SK-N-SH (cell line): ENCODE measurements at regions not wholly inside any gene's neighbourhood (a gene's known extent, or its start where the extent isn't known, plus 50 kb on each side); places are given as distances from the start of the nearest gene placed in this dataset.

ENCODE experiments used
- CTCF ChIA-PET: fragments of 300-600, 350-600 bp; formaldehyde crosslinking; extraction: SDS; loops from one replicate; lab custom pipeline; 2021; lab: Yijun Ruan, JAX
- POLR2A ChIA-PET: fragments of 350-600 bp; sonication (Branson Sonifier 250); formaldehyde crosslinking; extraction: SDS; loops from one replicate; lab custom pipeline; 2020; ENCODE audit warnings: antibody characterized with exemption, inconsistent platforms; lab: Yijun Ruan, JAX
- DNase-seq: peaks from one replicate; pipeline ENCODE4 v3.0.0; 2012
- H2AFZ ChIP-seq: fragments of 200-600 bp; sonication (generic); 2 replicates; pipeline ENCODE4 v1.8.1; 2016; ENCODE audit warnings: antibody characterized with exemption, mild to moderate bottlenecking, low read depth
- H3F3A ChIP-seq: fragments of 200-600 bp; sonication (generic); replicated peaks from 2 replicates; pipeline ENCODE3; 2016; ENCODE audit warnings: antibody characterized with exemption, mild to moderate bottlenecking; ENCODE audit not compliant: insufficient read depth
- H3K27ac ChIP-seq, 2 experiments: fragments of 200-500 bp in 1 of 2; fragments of 200-600 bp in 1 of 2; sonication (Bioruptor generic) in 1 of 2; sonication (generic), shearing (Covaris generic) in 1 of 2; 2 replicates each; pipeline versions ENCODE4 v1.5.1 to v1.6.1; 2014 to 2016; ENCODE audit warnings: low read depth in 2 of 2, inconsistent platforms in 1 of 2, low read length in 1 of 2, mild to moderate bottlenecking in 1 of 2, mixed read lengths in 1 of 2
- H3K27me3 ChIP-seq: fragments of 200-600 bp; sonication (generic), shearing (Covaris generic); 2 replicates; pipeline ENCODE4 v1.6.1; 2016; ENCODE audit warnings: mixed run types; ENCODE audit not compliant: insufficient read depth
- H3K36me3 ChIP-seq, 2 experiments: fragments of 200-500 bp in 1 of 2; fragments of 200-600 bp in 1 of 2; sonication (Bioruptor generic) in 1 of 2; sonication (generic) in 1 of 2; replicated peaks in 1 of 2; 2 replicates each; pipeline versions ENCODE3 to v1.5.1; 2014 to 2016; ENCODE audit warnings: low read length in 1 of 2, mild to moderate bottlenecking in 1 of 2; ENCODE audit not compliant: insufficient read depth in 2 of 2, control insufficient read depth in 1 of 2
- H3K4me1 ChIP-seq, 2 experiments: fragments of 200-500 bp in 1 of 2; fragments of 200-600 bp in 1 of 2; sonication (Bioruptor generic) in 1 of 2; sonication (generic), shearing (Covaris generic) in 1 of 2; 2 replicates each; pipeline versions ENCODE4 v1.5.1 to v1.6.1; 2014 to 2016; ENCODE audit warnings: low read depth in 1 of 2, low read length in 1 of 2, mixed run types in 1 of 2; ENCODE audit not compliant: insufficient read depth in 2 of 2, control insufficient read depth in 1 of 2
- H3K4me2 ChIP-seq: fragments of 200-600 bp; sonication (generic), shearing (Covaris generic); 2 replicates; pipeline ENCODE4 v1.6.1; 2017; ENCODE audit warnings: mixed run types
- H3K4me3 ChIP-seq, 2 experiments: fragments of 200-500 bp in 1 of 2; fragments of 200-600 bp in 1 of 2; sonication (Bioruptor generic) in 1 of 2; sonication (generic), shearing (Covaris generic) in 1 of 2; 2 replicates each; pipeline versions ENCODE4 v1.5.1 to v1.8.1; 2014 to 2016; ENCODE audit warnings: low read depth in 2 of 2, inconsistent platforms in 1 of 2, low read length in 1 of 2, mild to moderate bottlenecking in 1 of 2, mixed read lengths in 1 of 2, moderate library complexity in 1 of 2
- H3K79me2 ChIP-seq: fragments of 200-600 bp; sonication (generic); 2 replicates; pipeline ENCODE4 v1.8.1; 2017; ENCODE audit warnings: mild to moderate bottlenecking; ENCODE audit not compliant: insufficient read depth
- H3K9ac ChIP-seq: fragments of 200-600 bp; sonication (generic); 2 replicates; pipeline ENCODE4 v1.6.1; 2017; ENCODE audit warnings: mixed run types
- H3K9me2 ChIP-seq: fragments of 200-600 bp; sonication (generic); 2 replicates; pipeline ENCODE4 v1.6.1; 2017; ENCODE audit warnings: mixed run types
- H3K9me3 ChIP-seq: fragments of 200-600 bp; sonication (generic); 2 replicates; pipeline ENCODE4 v1.6.1; 2017; ENCODE audit warnings: mixed run types, mild to moderate bottlenecking, moderate library complexity
- H4K20me1 ChIP-seq: fragments of 200-600 bp; sonication (generic); 2 replicates; pipeline ENCODE4 v1.6.1; 2017; ENCODE audit warnings: mild to moderate bottlenecking, mixed run types; ENCODE audit not compliant: insufficient read depth
- CTCF ChIP-seq: fragments of 200-600 bp; sonication (generic); IDR thresholded peaks from 2 replicates; pipeline ENCODE4 v1.6.1; 2017; ENCODE audit warnings: antibody characterized with exemption, mild to moderate bottlenecking, moderate library complexity
- EZH2phosphoT487 ChIP-seq: fragments of 200-600 bp; sonication (generic); IDR thresholded peaks from 2 replicates; pipeline ENCODE4 v1.6.1; 2017; ENCODE audit warnings: low read depth, mixed run types, mild to moderate bottlenecking, antibody characterized with exemption, moderate library complexity, borderline replicate concordance
- FOSL2 ChIP-seq: IDR thresholded peaks from 2 replicates; pipeline ENCODE4 v1.4.0; 2012; ENCODE audit warnings: low read depth, mild to moderate bottlenecking, moderate library complexity, borderline replicate concordance
- FOXM1 ChIP-seq: IDR thresholded peaks from 2 replicates; pipeline ENCODE4 v1.4.0; 2012; ENCODE audit warnings: low read depth, mild to moderate bottlenecking
- GATA2 ChIP-seq: sonication (generic); formaldehyde crosslinking; IDR thresholded peaks from 2 replicates; pipeline ENCODE4 v1.5.0; 2020; ENCODE audit warnings: mild to moderate bottlenecking, missing genetic modification reagents
- MEF2A ChIP-seq: IDR thresholded peaks from 2 replicates; pipeline ENCODE4 v1.4.0; 2012; ENCODE audit warnings: low read depth, borderline replicate concordance
- MXI1 ChIP-seq: IDR thresholded peaks from 2 replicates; pipeline ENCODE4 v1.6.1; 2012; ENCODE audit warnings: mild to moderate bottlenecking, low read depth, low read length, improper control_type of control experiment
- NFIC ChIP-seq: IDR thresholded peaks from 2 replicates; pipeline ENCODE4 v1.4.0; 2012; ENCODE audit warnings: borderline replicate concordance
- PBX3 ChIP-seq: IDR thresholded peaks from 2 replicates; pipeline ENCODE4; 2012
- POLR2AphosphoS5 ChIP-seq: IDR thresholded peaks from 2 replicates; pipeline ENCODE4 v1.6.1; 2012; ENCODE audit warnings: low read depth, low read length
- RAD21 ChIP-seq: IDR thresholded peaks from 2 replicates; pipeline ENCODE4 v1.6.1; 2012; ENCODE audit warnings: mild to moderate bottlenecking, low read length
- RCOR1 ChIP-seq: fragments of 150-350 bp; IDR thresholded peaks from 2 replicates; pipeline ENCODE4 v1.6.1; 2017; ENCODE audit warnings: antibody characterized with exemption, low read length
- RXRA ChIP-seq: IDR thresholded peaks from 2 replicates; pipeline ENCODE4 v1.4.0; 2012; ENCODE audit warnings: low read depth, mild to moderate bottlenecking, borderline replicate concordance
- SMC3 ChIP-seq: IDR thresholded peaks from 2 replicates; pipeline ENCODE4 v1.6.1; 2012; ENCODE audit warnings: low read depth, low read length, improper control_type of control experiment
- USF1 ChIP-seq: IDR thresholded peaks from 2 replicates; pipeline ENCODE4 v1.4.0; 2012; ENCODE audit warnings: low read depth, borderline replicate concordance
- USF2 ChIP-seq: fragments of 150-350 bp; IDR thresholded peaks from 2 replicates; pipeline ENCODE4 v1.6.1; 2017; ENCODE audit warnings: antibody characterized with exemption, low read length, low read depth, borderline replicate concordance
- ZBTB33 ChIP-seq: IDR thresholded peaks from 2 replicates; pipeline ENCODE4 v1.4.0; 2012; ENCODE audit warnings: low read depth, borderline replicate concordance
- WGBS: methylation state at CpG from one replicate; pipeline ENCODE4 v1.1.6; 2017; ENCODE audit warnings: low lambda C conversion rate; 5-methylcytosine and 5-hydroxymethylcytosine counted together

DNA sequence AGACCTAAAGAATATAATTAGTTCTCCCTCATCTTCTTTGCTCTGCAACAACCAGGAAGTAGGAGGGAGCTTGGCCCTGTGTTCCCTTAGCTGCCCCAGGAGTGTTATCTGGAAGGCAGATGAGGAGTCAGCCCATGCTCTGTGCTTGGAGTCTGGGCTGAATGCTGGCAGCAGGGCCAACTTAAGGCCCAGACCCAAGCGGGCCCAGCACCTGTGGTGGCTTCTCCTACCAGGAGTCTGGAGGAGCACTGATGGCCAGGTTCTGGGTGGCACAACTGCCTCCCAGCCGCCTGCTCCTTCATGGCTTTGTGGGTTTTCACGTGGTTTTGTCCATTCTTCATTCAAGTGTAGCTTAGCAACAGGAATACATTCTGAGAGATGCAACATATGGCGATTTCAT, 1910.7 kb upstream of the LRRTM1 start:
- DNase-seq = no peak
- no peaks in the 10 kb centered on the region for H3K9me3 ChIP-seq
- ChIA-PET POLR2A (no interaction called here), CTCF (no interaction called here)
- H3K4me3 ChIP-seq = no peak overlapping the region
- H3F3A ChIP-seq = no peaks in the 10 kb centered on the region
- no peak overlapping the region for H3K4me2 ChIP-seq
- no peak overlapping the region for H3K27ac ChIP-seq
- H3K9me2 ChIP-seq = no peaks in the 10 kb centered on the region
- no peaks in the 10 kb centered on the region for H3K79me2 ChIP-seq
- no peaks in the 10 kb centered on the region for H3K4me1 ChIP-seq
- no peak overlapping the region for H3K9ac ChIP-seq
- TF ChIP-seq SMC3 (no peak), RCOR1 (no peak), FOXM1 (no peak), PBX3 (no peak), ZBTB33 (no peak), RAD21 (no peak), NFIC (no peak), CTCF (no peak), GATA2 (CRISPR knock-in tag) (no peak), MXI1 (no peak), RXRA (no peak), POLR2AphosphoS5 (no peak), USF1 (no peak), EZH2phosphoT487 (no peak), USF2 (no peak), FOSL2 (no peak), MEF2A (no peak)
- H3K27me3 ChIP-seq = no peaks in the 10 kb centered on the region
- H3K36me3 ChIP-seq = no peaks in the 10 kb centered on the region
- H2AFZ ChIP-seq = no peak overlapping the region
- no peaks in the 10 kb centered on the region for H4K20me1 ChIP-seq
- 0% methylated on average over 3 of the region's 4 CpGs for WGBS
